NCI-H748 treated with DMSO at 0.1 percent for 48 hours (cell line): ENCODE measurements at regions not wholly inside any gene's neighbourhood (a gene's known extent, or its start where the extent isn't known, plus 50 kb on each side); places are given as distances from the start of the nearest gene placed in this dataset.
"Not testable (repeated sequence)": the region's sequence is repeated elsewhere in the genome, so short reads cannot be mapped to it uniquely, and the experiment has no call there.

Experiments used
- DNase-seq: peaks from one replicate; lab custom pipeline; 2025; lab: John Stamatoyannopoulos, UW

DNA sequence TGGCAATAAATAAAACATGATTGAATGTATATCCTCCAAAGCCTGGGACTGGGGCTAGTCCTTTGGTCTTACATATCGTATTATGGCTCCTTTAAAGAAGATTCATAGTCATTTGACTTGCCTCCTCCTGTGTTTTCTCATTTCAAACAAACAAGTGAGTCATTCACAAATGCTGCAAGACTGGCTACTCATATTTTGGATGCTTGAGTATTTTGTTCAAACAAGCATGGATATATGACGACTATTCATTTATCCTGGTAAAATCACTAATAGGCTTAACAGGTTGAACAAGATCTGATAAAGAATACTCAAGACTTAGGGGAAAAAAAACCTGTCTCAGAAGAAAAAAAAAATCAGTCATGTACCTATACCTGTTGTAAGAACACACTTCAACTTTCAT is 111.1 kb upstream of the CCDC28A start:
- no peak for DNase-seq

DNA sequence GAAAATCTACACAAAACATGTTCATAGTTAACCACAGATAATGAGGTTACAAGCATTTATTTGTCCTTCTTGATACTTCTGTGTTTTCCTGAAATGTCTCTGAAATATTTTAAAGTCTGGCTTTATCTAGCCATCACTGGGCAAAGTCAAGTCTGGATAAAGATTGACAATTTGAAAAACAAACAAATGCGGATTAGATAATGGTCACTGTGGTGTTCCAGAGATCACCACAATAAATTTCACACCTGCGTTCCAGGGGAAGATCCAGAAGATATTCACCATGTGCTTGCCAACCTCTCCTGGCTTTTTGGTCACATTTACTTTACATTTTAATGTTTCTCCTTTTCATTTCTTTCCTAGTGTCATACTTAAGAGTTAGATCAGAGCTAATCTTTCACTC is 109.7 kb upstream of the CCDC28A start:
- no peak for DNase-seq

DNA sequence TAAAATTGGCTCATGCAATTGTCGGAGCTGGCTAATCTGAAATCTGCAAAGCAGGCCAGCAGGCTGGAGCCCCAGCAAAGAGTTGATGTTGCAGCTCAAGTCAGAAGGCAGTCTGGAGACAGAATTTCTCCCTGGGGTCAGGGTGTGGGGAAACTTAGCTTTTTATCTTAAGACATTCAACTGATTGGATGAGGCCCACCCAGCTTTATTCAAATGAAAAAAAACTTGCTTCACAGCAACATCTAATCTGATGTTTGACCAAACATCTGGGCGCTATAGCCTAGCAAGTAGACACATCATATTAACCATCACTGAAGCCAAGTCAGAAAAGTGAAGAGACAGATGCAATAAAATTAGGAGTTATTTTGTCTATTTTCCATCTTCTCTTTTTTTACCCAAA is 108.8 kb upstream of the CCDC28A start:
- no peak for DNase-seq

DNA sequence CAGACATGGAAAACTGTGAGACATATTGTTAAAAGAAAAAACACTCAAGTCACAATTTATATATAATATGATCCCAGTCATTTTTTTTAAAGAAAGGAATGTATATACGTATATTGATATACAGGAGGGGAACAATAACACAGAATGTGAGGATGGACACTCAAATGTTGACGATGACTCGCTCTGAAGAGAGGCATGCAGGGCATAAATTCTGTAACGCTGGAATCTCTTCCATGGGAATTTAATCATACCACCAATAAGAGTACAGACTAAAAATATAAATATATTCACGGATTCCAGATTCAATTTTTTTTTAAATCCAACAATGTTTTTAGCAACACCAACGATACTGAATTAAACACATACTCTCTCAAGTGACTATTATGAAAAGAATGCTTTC is 106.9 kb upstream of the CCDC28A start:
- DNase-seq = no peak

DNA sequence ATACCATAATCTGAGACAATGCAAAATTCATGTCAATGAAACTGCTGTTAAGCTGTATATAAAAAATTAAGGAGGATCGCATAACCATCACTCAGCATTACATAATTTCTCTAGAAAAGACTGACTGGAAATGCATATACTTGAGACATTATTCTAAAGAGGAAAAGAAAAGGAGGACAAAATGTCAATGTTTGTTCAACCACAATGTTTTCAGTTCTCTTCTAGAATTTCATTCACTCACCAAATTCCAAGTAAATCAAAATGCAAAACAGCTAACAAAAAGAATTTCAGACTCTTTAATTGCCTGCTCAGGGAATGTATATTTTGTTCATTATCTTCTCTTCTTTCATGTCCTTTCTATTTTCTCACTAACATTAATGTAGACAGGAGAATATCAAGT is 106.2 kb upstream of the CCDC28A start:
- DNase-seq = no peak

DNA sequence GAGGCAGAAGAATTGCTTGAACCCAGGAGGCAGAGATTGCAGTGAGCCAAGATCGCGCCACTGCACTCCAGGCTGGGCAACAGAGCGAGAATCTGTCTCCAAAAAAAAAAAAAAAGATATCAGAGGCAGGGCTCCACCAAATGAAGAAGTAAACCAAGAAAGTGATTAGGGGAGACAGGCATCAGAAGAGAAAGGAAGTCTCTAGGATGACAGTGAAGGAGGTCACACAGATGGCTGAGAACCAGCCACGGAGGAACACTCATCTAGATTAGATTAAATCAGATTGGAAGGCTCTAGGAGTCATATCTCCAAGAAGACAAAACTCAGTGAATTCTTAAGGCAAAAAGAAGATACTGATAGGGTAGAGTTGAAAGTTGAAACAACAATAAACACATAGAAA is 102.2 kb upstream of the CCDC28A start:
- no peak for DNase-seq

DNA sequence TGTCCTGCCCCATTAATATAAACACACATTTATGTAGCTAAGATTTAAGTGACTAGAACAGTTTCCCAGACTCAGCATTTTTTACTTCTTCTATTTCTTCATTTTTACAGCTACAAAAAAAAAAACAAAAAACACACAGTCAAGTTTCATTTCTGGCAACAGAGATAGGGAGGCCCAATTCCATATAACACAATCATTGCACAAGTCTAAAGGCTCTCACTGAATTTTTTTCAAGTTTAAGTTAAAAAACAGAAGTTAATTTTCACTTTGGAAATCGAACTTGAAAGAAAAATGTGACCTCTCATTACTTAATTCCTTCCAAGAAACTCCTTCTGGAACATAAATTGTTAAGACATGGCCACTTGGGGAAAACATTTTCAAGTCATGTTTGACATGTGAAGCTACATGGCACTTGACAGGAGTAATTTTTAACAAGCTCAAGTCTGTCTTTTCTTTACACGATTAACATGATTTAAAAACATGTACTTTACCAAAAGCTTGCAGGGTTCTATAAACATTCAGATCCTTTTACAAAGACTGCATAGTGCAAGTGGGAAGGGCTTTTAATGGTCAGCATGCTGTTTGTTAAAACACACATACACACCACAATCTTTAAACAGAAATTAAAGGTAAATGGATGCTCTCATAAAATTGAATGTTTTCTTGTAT is 100.1 kb upstream of the CCDC28A start:
- no peak for DNase-seq

DNA sequence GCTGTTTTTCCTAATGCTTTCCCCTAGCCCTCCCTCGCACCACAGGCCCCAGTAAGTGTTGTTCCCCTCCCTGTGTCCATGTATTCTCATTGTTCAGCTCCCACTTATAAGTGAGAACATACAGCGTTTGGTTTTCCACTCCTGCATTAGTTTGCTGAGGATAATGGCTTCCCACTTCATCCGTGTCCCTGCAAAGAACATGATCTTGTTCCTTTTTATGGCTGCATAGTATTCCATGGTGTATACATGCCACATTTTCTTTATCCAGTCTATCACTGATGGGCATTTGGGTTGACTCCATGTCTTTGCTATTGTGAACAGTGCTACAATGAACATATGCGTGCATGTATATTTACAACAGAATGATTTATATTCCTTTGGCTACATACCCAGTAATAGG is 99.1 kb upstream of the CCDC28A start:
- not testable (repeated sequence) for DNase-seq

DNA sequence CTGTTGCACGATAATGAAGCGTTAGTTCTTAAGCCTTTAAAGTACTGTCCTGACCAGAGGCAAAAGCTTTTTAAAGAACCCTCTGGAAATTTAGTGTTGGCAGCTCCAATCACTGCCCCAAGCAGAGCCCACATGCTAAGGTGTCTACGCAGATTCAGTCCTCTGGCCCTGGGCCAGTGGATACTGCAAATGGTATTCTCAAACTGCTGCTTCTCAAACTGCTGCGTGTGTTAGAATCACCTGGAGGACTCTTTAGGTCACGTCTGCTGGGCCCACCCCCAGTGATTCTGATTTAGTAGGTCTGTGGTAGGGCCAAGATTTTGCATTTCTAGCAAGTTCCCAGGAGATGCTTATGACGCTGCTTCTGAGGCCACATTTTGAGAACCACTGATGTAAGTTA is 96.0 kb upstream of the CCDC28A start:
- DNase-seq = no peak

DNA sequence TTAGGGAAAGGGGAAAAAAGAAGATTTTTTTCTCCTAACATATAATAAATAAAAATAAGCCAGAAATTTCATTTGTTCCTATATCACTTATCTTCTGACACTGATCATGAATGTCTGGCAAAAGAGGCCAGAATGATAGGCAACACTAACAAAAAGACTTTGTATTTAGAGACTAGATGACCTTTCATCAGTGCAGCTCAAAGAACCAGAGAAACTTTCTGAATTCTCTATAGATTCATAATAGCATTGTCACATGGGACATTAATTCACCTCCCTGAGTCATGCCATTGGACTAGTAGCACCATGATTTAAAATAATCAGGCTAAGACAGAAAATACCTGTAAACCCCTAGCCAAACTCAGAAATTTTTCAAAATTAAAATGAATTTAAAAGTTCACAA is 95.4 kb upstream of the CCDC28A start:
- DNase-seq = no peak

DNA sequence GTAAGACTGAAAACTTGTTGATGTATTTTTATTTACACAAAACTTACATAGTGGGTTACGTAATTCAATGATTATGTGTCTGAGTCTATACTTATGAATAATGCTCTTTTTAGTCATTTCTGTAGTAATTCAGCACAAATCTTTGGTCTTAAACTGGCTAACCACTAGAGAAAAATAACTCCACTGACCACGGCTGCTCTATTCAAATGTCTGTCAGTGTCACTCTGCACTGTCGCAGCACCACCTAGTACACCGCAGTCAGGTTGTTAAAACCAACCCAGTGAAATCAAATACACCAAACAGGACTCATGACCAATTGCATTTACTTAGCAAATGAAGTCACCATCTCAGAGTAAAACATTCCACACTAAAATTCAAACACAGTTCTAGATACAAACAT is 93.5 kb upstream of the CCDC28A start:
- DNase-seq = no peak

DNA sequence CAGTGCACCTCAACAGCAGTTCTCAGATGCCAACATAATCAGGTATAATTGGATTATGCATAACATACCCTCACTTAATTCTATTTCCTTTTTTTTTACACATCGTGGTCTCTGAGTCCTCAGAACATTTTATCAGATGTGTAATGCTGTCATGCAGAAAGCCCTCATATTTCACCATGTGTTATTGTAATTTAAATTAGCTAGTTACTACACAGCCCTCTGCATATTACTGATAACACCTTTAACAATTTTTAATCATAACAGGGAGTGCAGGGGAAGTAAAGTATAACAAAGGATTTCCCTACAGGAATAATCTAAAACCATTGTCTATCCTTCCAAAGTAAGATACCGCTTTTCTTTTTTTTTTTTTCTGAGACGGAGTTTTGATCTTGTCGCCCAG is 91.9 kb upstream of the CCDC28A start:
- DNase-seq = no peak

DNA sequence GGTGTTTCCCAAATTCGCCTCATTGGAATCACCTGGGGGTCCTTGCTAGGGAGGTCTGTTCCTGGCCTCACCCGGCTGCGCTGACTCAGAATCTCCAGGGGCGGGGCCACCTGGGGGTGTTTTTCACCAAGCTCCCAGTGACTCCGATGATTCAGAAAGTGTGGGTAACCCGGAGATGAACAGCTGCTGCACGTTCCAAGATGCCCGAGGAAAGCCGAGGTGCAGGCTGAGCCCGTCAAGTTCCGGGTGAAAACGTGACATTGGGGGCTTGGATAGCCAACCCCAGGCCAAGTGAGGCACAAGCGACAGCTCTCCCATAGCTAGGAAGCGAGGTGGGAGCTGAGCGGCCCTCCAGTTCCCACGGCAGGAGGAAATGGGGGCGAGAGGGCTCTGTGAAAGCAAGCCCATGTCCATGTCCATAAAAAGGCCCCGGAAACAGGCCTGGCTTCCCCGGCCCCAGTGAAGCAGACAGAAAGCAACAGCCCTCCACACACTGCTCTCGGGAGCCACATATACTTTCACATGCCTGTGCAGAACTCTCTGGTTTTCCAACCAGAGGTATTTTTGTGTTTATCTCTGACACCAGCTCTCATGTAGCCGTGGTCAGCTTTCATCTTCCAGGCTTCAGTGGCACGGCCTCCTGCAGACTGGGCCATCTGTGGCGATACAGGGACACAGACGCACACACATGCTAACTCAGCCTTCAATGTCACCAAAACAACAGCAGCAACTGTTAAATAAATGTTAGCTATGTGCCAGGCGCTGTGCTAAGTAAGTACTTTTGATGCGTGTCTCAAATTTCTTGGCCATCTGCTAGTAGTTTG is 90.7 kb upstream of the CCDC28A start:
- DNase-seq = no peak

DNA sequence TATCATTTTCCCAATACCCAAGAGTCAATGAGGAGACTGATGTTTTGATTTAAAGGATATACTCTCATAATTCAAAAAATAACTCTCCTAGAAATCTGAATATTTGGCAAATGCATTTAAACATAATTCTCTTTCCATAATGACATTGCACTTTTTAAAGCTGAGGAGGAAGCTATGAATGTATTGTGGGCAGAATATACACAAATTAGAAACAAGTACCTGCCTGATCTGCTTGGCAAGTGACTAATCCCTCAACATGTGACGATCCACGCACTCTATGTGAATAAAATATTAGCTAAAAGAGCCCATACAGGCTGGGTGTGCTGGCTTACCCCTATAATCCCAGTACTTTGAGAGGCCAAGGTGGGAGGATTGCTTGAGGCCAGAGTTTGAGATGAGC is 88.3 kb upstream of the CCDC28A start:
- no peak for DNase-seq

DNA sequence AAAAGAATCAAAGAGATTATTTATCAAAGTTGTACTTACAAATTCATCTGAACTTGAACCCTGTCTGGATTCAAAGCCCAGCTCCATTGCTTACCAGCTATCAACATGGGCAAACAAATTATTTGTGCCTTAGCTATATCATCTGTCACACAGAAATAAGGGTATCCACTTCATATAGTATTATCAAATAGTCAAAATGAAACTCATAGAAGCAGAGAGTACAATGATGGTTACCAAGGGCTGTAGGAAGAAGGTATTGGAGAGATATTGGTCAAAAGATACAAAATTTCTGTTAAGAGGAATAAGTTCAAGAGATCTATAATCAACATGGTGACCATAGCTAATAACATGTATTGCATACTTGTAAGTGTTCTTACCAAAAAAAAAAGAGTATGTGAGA is 87.8 kb upstream of the CCDC28A start:
- no peak for DNase-seq

DNA sequence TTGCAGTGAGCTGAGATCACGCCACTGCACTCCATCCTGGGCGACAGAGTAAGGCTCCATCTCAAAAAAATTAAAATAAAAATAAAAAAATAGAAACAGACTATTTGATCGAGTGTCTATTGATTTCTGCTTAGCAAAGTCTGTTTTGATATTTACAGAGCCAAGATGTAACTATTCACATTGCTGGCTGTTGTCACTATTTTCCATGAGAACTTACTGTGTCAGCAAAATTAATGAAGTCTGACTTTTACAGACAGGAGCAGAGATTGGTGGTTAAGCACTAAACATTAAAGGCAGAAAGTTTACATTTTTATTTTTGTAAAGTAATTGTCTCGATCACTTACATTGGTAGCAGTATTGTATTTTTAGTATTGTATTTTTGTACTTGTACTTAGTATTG is 85.0 kb upstream of the CCDC28A start:
- DNase-seq = no peak

DNA sequence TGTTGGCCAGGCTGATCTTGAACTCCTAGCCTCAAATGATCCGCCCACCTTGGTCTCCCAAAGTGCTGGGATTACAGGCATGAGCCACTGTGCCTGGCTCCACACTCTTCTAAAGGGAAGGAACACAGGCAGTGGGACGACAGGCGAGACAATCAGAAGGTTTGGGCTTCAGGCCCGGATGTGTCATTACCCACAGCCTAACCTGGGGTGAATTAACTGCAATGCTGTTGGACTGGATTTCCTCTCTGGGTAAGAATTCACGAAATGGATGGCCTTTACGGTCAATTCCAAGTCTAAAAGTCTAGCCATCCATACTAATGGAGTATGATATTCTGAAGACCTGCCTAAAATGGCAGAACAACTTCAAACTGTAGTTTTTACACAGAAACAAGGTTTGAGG is 83.7 kb upstream of the CCDC28A start:
- no peak for DNase-seq

DNA sequence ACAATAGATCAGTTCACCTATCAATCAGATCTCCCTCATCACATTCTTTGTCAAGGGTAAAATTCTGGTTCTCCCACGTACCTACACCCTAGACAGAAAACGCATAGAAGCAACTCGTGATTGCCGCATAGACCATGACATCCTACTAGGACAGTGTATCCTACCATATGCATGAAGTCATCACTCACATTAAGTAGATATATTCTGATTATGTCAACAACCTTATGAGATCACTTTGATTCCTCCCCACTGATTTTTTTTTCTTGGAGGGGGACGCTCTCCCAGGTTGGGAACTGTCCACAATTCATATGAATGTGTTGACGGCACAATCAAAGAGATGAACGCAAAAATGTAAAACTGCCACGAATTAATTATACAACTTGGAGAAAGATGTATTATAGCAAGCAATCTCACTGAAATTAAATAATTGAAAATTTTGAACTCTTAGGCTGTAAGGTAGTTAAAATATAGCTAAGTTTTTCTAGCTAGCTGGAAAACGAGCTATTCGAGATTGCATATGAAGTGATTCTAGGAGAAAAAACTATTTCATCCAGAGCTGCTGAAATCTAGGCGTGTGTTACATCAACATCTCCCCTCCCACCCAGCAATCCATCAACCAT is 82.5 kb upstream of the CCDC28A start:
- no peak for DNase-seq

DNA sequence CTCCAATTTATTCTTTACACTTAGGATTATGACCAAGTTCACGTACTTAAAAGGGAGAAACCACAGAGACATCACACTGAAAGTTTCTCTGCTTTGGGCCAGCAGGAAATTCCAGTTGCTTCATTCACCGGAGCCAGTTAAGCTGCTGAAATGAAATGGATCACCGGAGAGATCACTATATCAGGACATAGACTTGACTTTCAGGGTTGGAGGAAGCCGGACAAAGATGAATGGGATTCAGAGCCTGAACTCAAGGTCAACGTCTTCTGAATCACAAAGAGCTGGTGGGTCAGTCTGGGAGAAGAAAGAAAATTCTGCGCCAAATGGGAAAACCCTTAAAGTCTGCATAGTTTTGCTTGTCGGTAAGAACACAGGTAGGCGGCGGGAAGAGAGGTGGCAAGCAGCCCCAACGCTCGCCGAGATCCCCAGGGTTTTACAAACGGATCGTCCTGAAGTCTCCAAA is 81.9 kb upstream of the CCDC28A start:
- peak; percentile 34 for DNase-seq

DNA sequence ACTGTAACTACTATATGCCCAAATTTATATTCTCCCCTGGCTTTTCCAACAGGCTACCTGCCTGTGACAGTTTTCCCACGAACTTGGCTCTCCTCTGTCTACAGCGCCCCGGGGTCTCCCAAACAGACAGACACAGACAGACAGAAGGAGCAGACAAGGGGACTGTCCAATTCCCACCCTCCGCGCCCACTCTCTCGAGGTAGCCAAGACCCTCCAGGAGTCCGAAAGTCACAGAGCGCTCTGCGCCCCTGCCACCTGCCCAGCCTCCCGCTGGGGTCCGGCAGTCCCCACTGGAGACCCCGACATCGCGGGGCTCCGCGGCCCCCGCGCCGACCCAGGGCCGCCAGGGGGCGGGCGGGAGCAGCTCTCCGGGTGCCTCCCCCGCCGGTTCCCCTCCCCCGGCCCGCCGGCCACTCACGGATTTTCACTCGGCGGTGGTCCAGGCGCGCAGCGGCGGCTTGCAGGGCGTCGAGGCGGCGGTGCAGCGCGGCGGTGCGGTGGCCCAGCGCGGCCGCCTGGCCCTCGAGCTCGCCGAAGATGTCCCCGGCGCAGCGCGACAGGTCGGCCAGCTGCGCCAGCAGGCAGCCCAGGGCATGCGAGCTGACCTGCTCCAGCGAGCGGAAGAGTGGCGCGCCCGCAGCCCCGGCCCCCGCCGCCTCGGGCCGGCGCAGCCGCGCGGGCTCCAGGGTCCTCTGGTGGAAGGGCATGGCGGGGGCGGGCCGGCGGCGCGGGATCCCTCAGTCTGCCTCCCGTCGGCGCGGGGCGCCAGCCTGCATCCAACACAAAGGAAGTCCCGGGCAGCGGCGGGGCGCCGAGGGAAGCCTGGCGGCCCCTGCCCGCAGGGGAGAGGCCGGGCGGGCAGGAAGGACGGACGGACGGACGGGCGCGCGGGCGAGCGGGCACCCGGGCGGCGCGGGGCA is 81.3 kb upstream of the CCDC28A start:
- peak; percentile 39 for DNase-seq

DNA sequence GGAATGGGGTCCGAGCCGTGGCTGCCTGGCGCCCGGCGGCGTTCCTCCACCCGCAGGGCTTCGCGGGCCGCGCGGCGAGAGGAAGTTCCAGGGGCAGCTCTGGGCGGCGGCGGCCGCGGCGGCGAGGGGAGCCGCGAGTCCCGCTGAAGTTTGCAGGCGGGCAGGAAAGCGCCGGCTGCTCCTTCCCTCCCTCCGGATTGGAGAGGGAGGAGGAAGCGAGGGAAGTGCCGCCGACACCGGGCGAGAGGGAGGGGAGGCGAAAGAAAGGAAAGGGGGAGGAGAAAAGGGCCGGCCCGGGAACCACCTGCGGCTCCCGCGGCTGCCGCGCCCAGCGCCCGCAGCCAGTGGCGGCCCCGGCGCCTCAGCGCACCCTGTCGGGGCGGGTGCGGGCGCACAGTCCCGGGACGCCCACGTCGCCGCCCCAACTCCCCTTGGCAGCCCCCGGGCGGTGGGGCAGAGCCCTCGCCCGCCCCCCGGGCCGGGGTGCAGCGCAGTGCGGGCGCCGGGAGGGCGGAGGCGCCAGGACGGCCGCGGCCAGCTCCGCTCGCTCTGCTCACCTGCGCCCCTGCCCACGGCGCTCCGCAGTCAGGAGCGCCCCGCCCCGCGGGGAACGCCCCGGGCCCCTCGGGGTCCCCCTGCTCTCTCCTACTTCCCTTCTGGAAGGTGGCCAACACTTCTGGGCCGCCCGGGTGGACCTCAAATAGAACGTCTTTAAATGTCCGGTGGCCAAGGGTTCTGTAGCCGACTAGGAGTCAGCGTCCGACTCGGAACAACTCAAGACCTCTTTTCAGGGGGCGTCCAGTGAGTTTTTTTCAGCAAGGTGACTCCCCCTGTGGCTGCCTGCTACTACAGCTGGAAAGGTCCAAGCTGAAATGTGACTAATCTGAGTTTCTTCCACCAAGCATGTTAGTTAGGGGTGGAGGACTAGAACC is 80.3 kb upstream of the CCDC28A start:
- DNase-seq = peak; percentile 44
